DMS114 treated with DMSO at 0.1 percent for 48 hours (cell line): ENCODE measurements at regions not wholly inside any gene's neighbourhood (a gene's known extent, or its start where the extent isn't known, plus 50 kb on each side); places are given as distances from the start of the nearest gene placed in this dataset.
"Not testable (repeated sequence)": the region's sequence is repeated elsewhere in the genome, so short reads cannot be mapped to it uniquely, and the experiment has no call there.

Source experiments
- DNase-seq: peaks from one replicate; lab custom pipeline; 2025; ENCODE audit not compliant: unreplicated experiment; lab: John Stamatoyannopoulos, UW

GRCh38 chr12:61974461-61974860 lies 285.7 kb upstream of the USP15 start:
- no peak for DNase-seq

- no peak for DNase-seq
Observed at GRCh38 chr12:61985830-61986229, 274.4 kb upstream of the USP15 start.

GRCh38 chr12:61987173-61987572 lies 273.0 kb upstream of the USP15 start:
- DNase-seq: no peak

- DNase-seq: no peak
Observed at GRCh38 chr12:61991661-61992060, 268.5 kb upstream of the USP15 start.

GRCh38 chr12:61993734-61994345 lies 266.4 kb upstream of the USP15 start:
- peak; percentile 25 for DNase-seq

GRCh38 chr12:61996717-61997116 lies 263.5 kb upstream of the USP15 start:
- DNase-seq: no peak

- DNase-seq: no peak
Observed at GRCh38 chr12:61998791-61999190, 261.4 kb upstream of the USP15 start.

- no peak for DNase-seq
Observed at GRCh38 chr12:61999311-61999710, 260.9 kb upstream of the USP15 start.

- no peak for DNase-seq
Observed at GRCh38 chr12:62001424-62001823, 258.8 kb upstream of the USP15 start.

GRCh38 chr12:62003226-62003625 lies 257.0 kb upstream of the USP15 start:
- no peak for DNase-seq

- no peak for DNase-seq
Observed at GRCh38 chr12:62003701-62004100, 256.5 kb upstream of the USP15 start.

- no peak for DNase-seq
Observed at GRCh38 chr12:62005615-62006014, 254.6 kb upstream of the USP15 start.

GRCh38 chr12:62006076-62006732 lies 254.0 kb upstream of the USP15 start:
- DNase-seq: peak; percentile 67

- DNase-seq: no peak
Observed at GRCh38 chr12:62008703-62009102, 251.5 kb upstream of the USP15 start.

- no peak for DNase-seq
Observed at GRCh38 chr12:62009445-62009844, 250.8 kb upstream of the USP15 start.

- DNase-seq: not testable (repeated sequence)
Observed at GRCh38 chr12:62010331-62010906, 249.8 kb upstream of the USP15 start.

- not testable (repeated sequence) for DNase-seq
Observed at GRCh38 chr12:62010973-62011372, 249.2 kb upstream of the USP15 start.

- DNase-seq: no peak
Observed at GRCh38 chr12:62014330-62014729, 245.9 kb upstream of the USP15 start.

GRCh38 chr12:62016021-62016420 lies 244.2 kb upstream of the USP15 start:
- no peak for DNase-seq

GRCh38 chr12:62021808-62022207 lies 238.4 kb upstream of the USP15 start:
- no peak for DNase-seq

- DNase-seq: no peak
Observed at GRCh38 chr12:62028536-62028935, 231.7 kb upstream of the USP15 start.

GRCh38 chr12:62032870-62033269 lies 227.3 kb upstream of the USP15 start:
- DNase-seq: no peak
